H1 (cell line): ENCODE measurements at regions not wholly inside any gene's neighbourhood (a gene's known extent, or its start where the extent isn't known, plus 50 kb on each side); places are given as distances from the start of the nearest gene placed in this dataset.

Experiments used
- CTCF ChIA-PET: fragments of 300-600 bp; sonication (Branson Sonifier 250); formaldehyde crosslinking; loops from one replicate; lab custom pipeline; 2021; ENCODE audit not compliant: partially characterized antibody; lab: Charles Lee
- POLR2A ChIA-PET: fragments of 300-600 bp; sonication (Branson Sonifier 250); formaldehyde crosslinking; loops from one replicate; lab custom pipeline; 2021; ENCODE audit warnings: inconsistent platforms; ENCODE audit not compliant: partially characterized antibody; lab: Charles Lee
- DNase-seq, 2 experiments: peaks; one replicate each; pipeline versions ENCODE4 v3.0.0 to v3.0.0-alpha.2; 2010 to 2022; ENCODE audit warnings: low spot score in 2 of 2, low read depth in 1 of 2, mixed read lengths in 1 of 2
- FAIRE-seq: peaks from 2 replicates; lab custom pipeline; 2011; peaks lifted over from hg19 to GRCh38; lab: Jason Lieb, UNC
- H2AFZ ChIP-seq: 2 replicates; pipeline ENCODE4 v1.8.1; 2012; ENCODE audit warnings: low read length, inconsistent platforms
- H2AK5ac ChIP-seq: 2 replicates; pipeline ENCODE4 v1.6.1; 2013; ENCODE audit warnings: low read depth, low read length
- H2BK120ac ChIP-seq: replicated peaks from 2 replicates; pipeline ENCODE3; 2013; ENCODE audit warnings: low read depth, low read length, inconsistent platforms
- H2BK12ac ChIP-seq: 2 replicates; pipeline ENCODE4 v1.6.1; 2013; ENCODE audit warnings: low read depth, low read length
- H2BK15ac ChIP-seq: 2 replicates; pipeline ENCODE4 v1.6.1; 2013; ENCODE audit warnings: low read length
- H2BK20ac ChIP-seq: 2 replicates; pipeline ENCODE4 v1.6.1; 2013; ENCODE audit warnings: low read length
- H2BK5ac ChIP-seq: 2 replicates; pipeline ENCODE4 v1.6.1; 2013; ENCODE audit warnings: low read depth, low read length
- H3K14ac ChIP-seq: 2 replicates; pipeline ENCODE4 v1.6.1; 2013; ENCODE audit warnings: inconsistent platforms; ENCODE audit not compliant: insufficient read length
- H3K18ac ChIP-seq: 2 replicates; pipeline ENCODE4 v1.6.1; 2013; ENCODE audit warnings: low read length; ENCODE audit errors: extremely low read depth
- H3K23ac ChIP-seq: 2 replicates; pipeline ENCODE4 v1.6.1; 2013; ENCODE audit warnings: inconsistent platforms; ENCODE audit not compliant: insufficient read length
- H3K23me2 ChIP-seq: 2 replicates; pipeline ENCODE4 v1.6.1; 2013; ENCODE audit warnings: low read depth, low read length
- H3K27ac ChIP-seq: 2 replicates; pipeline ENCODE4 v1.6.1; 2011; ENCODE audit warnings: low read depth, low read length, inconsistent platforms
- H3K27me3 ChIP-seq, 4 experiments: replicated peaks in 1 of 4; 1 replicate in 1 of 4; 2 replicates in 3 of 4; pipeline versions ENCODE4 v1.6.1 to v1.8.1; 2011 to 2013; ENCODE audit warnings: low read length in 3 of 4, mild to moderate bottlenecking in 3 of 4, inconsistent platforms in 2 of 4, mixed read lengths in 2 of 4, moderate library complexity in 1 of 4; ENCODE audit not compliant: control insufficient read depth in 3 of 4, insufficient read depth in 3 of 4; ENCODE audit errors: extremely low read depth in 1 of 4
- H3K36me3 ChIP-seq, 4 experiments: 2 replicates each; pipeline versions ENCODE4 v1.6.1 to v1.8.1; 2011 to 2013; ENCODE audit warnings: mild to moderate bottlenecking in 4 of 4, low read length in 3 of 4, moderate library complexity in 2 of 4, control low read depth in 1 of 4, inconsistent platforms in 1 of 4; ENCODE audit not compliant: insufficient read depth in 4 of 4, control insufficient read depth in 2 of 4
- H3K4ac ChIP-seq: replicated peaks from 2 replicates; pipeline ENCODE3; 2013; ENCODE audit warnings: low read length, low read depth, mixed read lengths, inconsistent platforms; ENCODE audit not compliant: insufficient read length
- H3K4me1 ChIP-seq, 4 experiments: replicated peaks in 1 of 4; 1 replicate in 1 of 4; 2 replicates in 3 of 4; pipeline versions ENCODE4 v1.6.1 to v1.8.1; 2011 to 2013; ENCODE audit warnings: low read length in 3 of 4, inconsistent platforms in 2 of 4, mixed read lengths in 1 of 4; ENCODE audit not compliant: insufficient read depth in 4 of 4, control insufficient read depth in 3 of 4
- H3K4me2 ChIP-seq, 2 experiments: 2 replicates each; pipeline versions ENCODE4 v1.6.1 to v1.8.1; 2011 to 2013; ENCODE audit warnings: low read depth in 2 of 2, low read length in 2 of 2, control low read depth in 1 of 2, inconsistent platforms in 1 of 2, mild to moderate bottlenecking in 1 of 2; ENCODE audit not compliant: insufficient read depth in 1 of 2
- H3K4me3 ChIP-seq, 4 experiments: fragments of 200-600, 300-600 bp in 1 of 4; sonication (generic), shearing (Covaris generic), sonication (Bioruptor Twin) in 1 of 4; 2 replicates each; pipeline versions ENCODE4 v1.5.1 to v1.8.1; 2011 to 2016; ENCODE audit warnings: low read length in 4 of 4, low read depth in 3 of 4, control low read depth in 2 of 4, inconsistent platforms in 2 of 4, mild to moderate bottlenecking in 2 of 4, mixed read lengths in 1 of 4, moderate library complexity in 1 of 4; ENCODE audit not compliant: insufficient read depth in 2 of 4; ENCODE audit errors: extremely low read depth in 1 of 4
- H3K56ac ChIP-seq: replicated peaks from 2 replicates; pipeline ENCODE3; 2013; ENCODE audit warnings: low read depth, mild to moderate bottlenecking, mixed read lengths, low read length, inconsistent platforms; ENCODE audit not compliant: insufficient read length
- H3K79me1 ChIP-seq: 2 replicates; pipeline ENCODE4 v1.6.1; 2013; ENCODE audit warnings: low read depth, low read length, control low read depth
- H3K79me2 ChIP-seq, 2 experiments: 2 replicates each; pipeline versions ENCODE4 v1.6.1 to v1.8.1; 2012 to 2013; ENCODE audit warnings: low read length in 2 of 2, mild to moderate bottlenecking in 2 of 2, inconsistent platforms in 1 of 2; ENCODE audit not compliant: insufficient read depth in 2 of 2, control insufficient read depth in 1 of 2
- H3K9ac ChIP-seq, 4 experiments: replicated peaks in 1 of 4; 1 replicate in 1 of 4; 2 replicates in 3 of 4; pipeline versions ENCODE4 v1.6.1 to v1.8.1; 2011 to 2013; ENCODE audit warnings: low read depth in 3 of 4, low read length in 3 of 4, control low read depth in 2 of 4, mild to moderate bottlenecking in 2 of 4, moderate library complexity in 2 of 4, inconsistent platforms in 1 of 4; ENCODE audit errors: extremely low read depth in 1 of 4
- H3K9me3 ChIP-seq, 2 experiments: 2 replicates each; pipeline versions ENCODE4 v1.6.1 to v1.8.1; 2012 to 2013; ENCODE audit warnings: mild to moderate bottlenecking in 2 of 2, moderate library complexity in 2 of 2, control low read depth in 1 of 2, inconsistent platforms in 1 of 2, low read depth in 1 of 2, low read length in 1 of 2, mixed read lengths in 1 of 2; ENCODE audit not compliant: insufficient read depth in 2 of 2
- H4K20me1 ChIP-seq, 2 experiments: replicated peaks in 1 of 2; 2 replicates each; pipeline versions ENCODE3 to v1.8.1; 2011 to 2013; ENCODE audit warnings: inconsistent platforms in 2 of 2, low read length in 2 of 2, mild to moderate bottlenecking in 1 of 2; ENCODE audit not compliant: insufficient read depth in 2 of 2, control insufficient read depth in 1 of 2
- H4K5ac ChIP-seq: 2 replicates; pipeline ENCODE4 v1.6.1; 2013; ENCODE audit warnings: low read length, low read depth, mixed read lengths, inconsistent platforms; ENCODE audit not compliant: insufficient read length
- H4K8ac ChIP-seq: 2 replicates; pipeline ENCODE4 v1.8.0; 2013; ENCODE audit warnings: mild to moderate bottlenecking, moderate library complexity, low read length, inconsistent platforms; ENCODE audit not compliant: insufficient read depth; ENCODE audit errors: extremely low read depth
- H4K91ac ChIP-seq: replicated peaks from 2 replicates; pipeline ENCODE3; 2013; ENCODE audit warnings: low read length, mixed read lengths, inconsistent platforms; ENCODE audit not compliant: insufficient read length
- CBX8 ChIP-seq: fragments of 300-800, 300-1000 bp; sonication (generic); IDR thresholded peaks from 2 replicates; pipeline ENCODE4 v1.7.1; 2016; ENCODE audit warnings: low read depth, low read length, borderline replicate concordance
- CEBPB ChIP-seq: IDR thresholded peaks from 2 replicates; pipeline ENCODE4 v1.6.1; 2012; ENCODE audit warnings: low read depth, low read length
- CHD1 ChIP-seq: IDR thresholded peaks from 2 replicates; pipeline ENCODE4 v1.6.1; 2012; ENCODE audit warnings: low read depth, low read length, improper control_type of control experiment
- EP300 ChIP-seq, 2 experiments: IDR thresholded peaks; 1 replicate in 1 of 2; 2 replicates in 1 of 2; pipeline ENCODE4 v1.6.1; 2011 to 2012; ENCODE audit warnings: low read depth in 2 of 2, low read length in 2 of 2, mild to moderate bottlenecking in 2 of 2, borderline replicate concordance in 1 of 2, inconsistent platforms in 1 of 2, moderate library complexity in 1 of 2
- GABPA ChIP-seq: IDR thresholded peaks from 2 replicates; pipeline ENCODE4 v1.6.1; 2011; ENCODE audit warnings: mild to moderate bottlenecking, low read length, moderate library complexity, borderline replicate concordance; ENCODE audit not compliant: insufficient read depth
- HDAC2 ChIP-seq, 2 experiments: fragments of 300-600 bp in 1 of 2; sonication (generic) in 1 of 2; IDR thresholded peaks; 2 replicates each; pipeline ENCODE4 v1.6.1; 2011 to 2012; ENCODE audit warnings: low read depth in 2 of 2, low read length in 2 of 2, mild to moderate bottlenecking in 2 of 2, moderate library complexity in 2 of 2, borderline replicate concordance in 1 of 2, inconsistent platforms in 1 of 2
- MAFK ChIP-seq: IDR thresholded peaks from 2 replicates; pipeline ENCODE4 v1.6.1; 2012; ENCODE audit warnings: low read depth, mild to moderate bottlenecking, improper control_type of control experiment, low read length
- POU5F1 ChIP-seq: IDR thresholded peaks from 2 replicates; pipeline ENCODE4 v1.6.1; 2011; ENCODE audit warnings: low read depth, mild to moderate bottlenecking, low read length, moderate library complexity
- RBBP5 ChIP-seq: IDR thresholded peaks from 2 replicates; pipeline ENCODE4 v1.7.1; 2012; ENCODE audit warnings: low read depth, mild to moderate bottlenecking, inconsistent platforms, low read length, moderate library complexity, borderline replicate concordance
- SIN3A ChIP-seq, 2 experiments: IDR thresholded peaks in 1 of 2; conservative IDR thresholded peaks in 1 of 2; 2 replicates each; pipeline ENCODE4 v1.6.1; 2011 to 2012; ENCODE audit warnings: low read length in 2 of 2, improper control_type of control experiment in 1 of 2, low read depth in 1 of 2, mild to moderate bottlenecking in 1 of 2
- SP2 ChIP-seq: IDR thresholded peaks from 2 replicates; pipeline ENCODE4 v1.6.1; 2012; ENCODE audit warnings: mild to moderate bottlenecking, low read length, inconsistent platforms
- TAF1 ChIP-seq: IDR thresholded peaks from 2 replicates; pipeline ENCODE4 v1.6.1; 2011; ENCODE audit warnings: mild to moderate bottlenecking, low read depth, low read length
- TAF7 ChIP-seq: optimal IDR thresholded peaks from 2 replicates; pipeline ENCODE3; 2011; ENCODE audit warnings: low read depth, mild to moderate bottlenecking, inconsistent platforms, low read length, moderate library complexity, borderline replicate concordance
- ZNF274 ChIP-seq: IDR thresholded peaks from 2 replicates; pipeline ENCODE4 v1.7.0; 2012; ENCODE audit warnings: low read length, borderline replicate concordance; ENCODE audit errors: extremely low read depth
- WGBS, 2 experiments: shearing (Covaris generic) in 1 of 2; methylation state at CpG; one replicate each; pipeline versions ENCODE4 v1.1.6 to v1.1.7; 2013 to 2015; ENCODE audit warnings: low lambda C conversion rate in 2 of 2, mixed read lengths in 2 of 2, inconsistent platforms in 1 of 2, low coverage in 1 of 2, missing lambda C conversion rate in 1 of 2; ENCODE audit not compliant: insufficient replicate concordance in 2 of 2, insufficient coverage in 1 of 2, insufficient read length in 1 of 2; ENCODE audit errors: extremely low coverage in 1 of 2, missing lambda C conversion rate in 1 of 2; 5-methylcytosine and 5-hydroxymethylcytosine counted together

GRCh38 chr15:85937661-85938060, 142.0 kb upstream of the AGBL1 start:
- Histone ChIP-seq H4K8ac (no peak overlapping the region), H3K9ac (no peak overlapping the region), H3K23ac (no peak overlapping the region), H2AK5ac (no peak overlapping the region), H3K4ac (no peak overlapping the region), H3K27ac (no peak overlapping the region), H3K36me3 (no peaks in the 10 kb centered on the region), H2BK20ac (no peak overlapping the region), H3K4me1 (no peaks in the 10 kb centered on the region), H3K4me2 (no peak overlapping the region), H3K23me2 (0 out of 2 replicates have a peak, but pooled peaks cover 1% of the 10 kb centered on the region), H2BK12ac (no peak overlapping the region), H3K9me3 (no peaks in the 10 kb centered on the region), H3K79me1 (no peaks in the 10 kb centered on the region), H3K79me2 (no peaks in the 10 kb centered on the region), H3K56ac (no peak overlapping the region), H2AFZ (no peak overlapping the region), H2BK5ac (no peak overlapping the region), H2BK120ac (no peak overlapping the region), H3K27me3 (no peaks in the 10 kb centered on the region; a peak in 1 of 7 replicates), H3K18ac (no peak overlapping the region), H2BK15ac (no peak overlapping the region), H3K4me3 (no peak overlapping the region), H4K20me1 (no peaks in the 10 kb centered on the region), H4K91ac (no peak overlapping the region), H3K14ac (no peak overlapping the region), H4K5ac (no peak overlapping the region)
- FAIRE-seq: no peak
- no peak for DNase-seq
- ChIA-PET CTCF (interaction anchor here (0.6 kb wide), 1 partner anchor 83 kb away, joined by 3 read pairs; no protein-coding TSS in a partner anchor), POLR2A (no interaction called here)
- WGBS, 2 experiments: 95% methylated on average over 4 of the region's 4 CpGs; no CpG with 5 or more reads in 1 of the 2 experiments
- TF ChIP-seq HDAC2 (IDR thresholded peaks at IDR 0.05; ENCODE audit: borderline replicate concordance in 1 of 2, low read depth in 2 of 2, low read length in 2 of 2) (no peak), EP300 (IDR thresholded peaks at IDR 0.05; ENCODE audit: borderline replicate concordance in 1 of 2, low read depth in 2 of 2, low read length in 2 of 2) (no peak), ZNF274 (no peak), TAF7 (no peak), CHD1 (no peak), SIN3A (conservative IDR thresholded peaks at IDR 0.05 in 1 of 2, IDR thresholded peaks at IDR 0.05 in 1 of 2; ENCODE audit: low read depth in 1 of 2, low read length in 2 of 2) (no peak), TAF1 (no peak), RBBP5 (no peak), SP2 (no peak), MAFK (no peak), CEBPB (no peak), GABPA (no peak), POU5F1 (no peak), CBX8 (no peak)
